D721Med (cell line): ENCODE measurements at regions not wholly inside any gene's neighbourhood (a gene's known extent, or its start where the extent isn't known, plus 50 kb on each side); places are given as distances from the start of the nearest gene placed in this dataset.
"Not testable (repeated sequence)": the region's sequence is repeated elsewhere in the genome, so short reads cannot be mapped to it uniquely, and the experiment has no call there.

ENCODE experiments used
- DNase-seq: peaks from one replicate; pipeline ENCODE4 v3.0.0; 2011; ENCODE audit warnings: low spot score; ENCODE audit not compliant: insufficient read length
- FAIRE-seq: peaks from 2 replicates; lab custom pipeline; 2011; peaks lifted over from hg19 to GRCh38; lab: Jason Lieb, UNC
- TF ChIP-seq, protein P1 (sequence below): IDR thresholded peaks from 2 replicates; pipeline ENCODE4 v1.5.1; 2012; ENCODE audit warnings: mild to moderate bottlenecking, control low read depth; ENCODE audit not compliant: insufficient read depth; ENCODE audit errors: missing control alignments

DNA sequence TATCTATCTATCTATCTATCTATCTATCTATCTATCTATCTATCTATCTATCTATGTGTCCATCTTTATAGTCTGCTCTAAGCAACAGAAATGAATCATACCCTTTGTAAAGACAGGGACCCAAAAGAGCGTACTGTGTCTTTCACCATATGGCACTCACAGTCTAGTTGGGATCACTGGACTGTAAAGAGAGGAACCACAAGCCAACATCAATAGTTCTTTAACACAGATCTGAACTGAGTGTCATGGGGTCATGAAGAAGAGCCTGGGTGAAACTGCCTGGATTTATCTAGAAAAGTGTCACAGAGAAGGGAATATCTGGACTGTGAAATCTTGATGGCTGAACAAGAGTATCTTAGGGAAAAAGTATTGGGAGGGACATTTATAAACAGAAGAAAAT lies 619.1 kb upstream of the SOX9 start:
- TF ChIP-seq, protein P1, sequence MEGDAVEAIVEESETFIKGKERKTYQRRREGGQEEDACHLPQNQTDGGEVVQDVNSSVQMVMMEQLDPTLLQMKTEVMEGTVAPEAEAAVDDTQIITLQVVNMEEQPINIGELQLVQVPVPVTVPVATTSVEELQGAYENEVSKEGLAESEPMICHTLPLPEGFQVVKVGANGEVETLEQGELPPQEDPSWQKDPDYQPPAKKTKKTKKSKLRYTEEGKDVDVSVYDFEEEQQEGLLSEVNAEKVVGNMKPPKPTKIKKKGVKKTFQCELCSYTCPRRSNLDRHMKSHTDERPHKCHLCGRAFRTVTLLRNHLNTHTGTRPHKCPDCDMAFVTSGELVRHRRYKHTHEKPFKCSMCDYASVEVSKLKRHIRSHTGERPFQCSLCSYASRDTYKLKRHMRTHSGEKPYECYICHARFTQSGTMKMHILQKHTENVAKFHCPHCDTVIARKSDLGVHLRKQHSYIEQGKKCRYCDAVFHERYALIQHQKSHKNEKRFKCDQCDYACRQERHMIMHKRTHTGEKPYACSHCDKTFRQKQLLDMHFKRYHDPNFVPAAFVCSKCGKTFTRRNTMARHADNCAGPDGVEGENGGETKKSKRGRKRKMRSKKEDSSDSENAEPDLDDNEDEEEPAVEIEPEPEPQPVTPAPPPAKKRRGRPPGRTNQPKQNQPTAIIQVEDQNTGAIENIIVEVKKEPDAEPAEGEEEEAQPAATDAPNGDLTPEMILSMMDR, result no peak
- no peak for DNase-seq
- FAIRE-seq, result no peak

DNA sequence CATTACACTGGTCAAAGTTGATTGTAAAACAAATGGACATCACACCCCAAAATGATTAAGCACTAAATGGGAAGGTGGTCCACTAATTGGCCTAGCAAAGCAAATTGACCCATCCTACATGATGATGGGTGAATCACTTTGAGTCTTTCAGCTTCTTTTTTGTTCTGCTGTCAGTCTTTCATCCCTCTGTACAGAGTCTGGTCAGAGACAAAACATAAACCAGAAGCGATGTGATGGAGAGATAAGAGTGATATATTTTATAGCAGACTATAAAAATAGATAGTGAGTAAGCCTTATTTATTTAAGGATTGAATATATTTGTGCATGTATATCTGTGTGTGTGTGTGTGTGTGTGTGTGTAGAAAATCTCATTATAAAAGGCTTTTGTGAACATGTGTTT lies 618.4 kb upstream of the SOX9 start:
- FAIRE-seq (no peak), DNase-seq (no peak)
- TF ChIP-seq, protein P1, result no peak

DNA sequence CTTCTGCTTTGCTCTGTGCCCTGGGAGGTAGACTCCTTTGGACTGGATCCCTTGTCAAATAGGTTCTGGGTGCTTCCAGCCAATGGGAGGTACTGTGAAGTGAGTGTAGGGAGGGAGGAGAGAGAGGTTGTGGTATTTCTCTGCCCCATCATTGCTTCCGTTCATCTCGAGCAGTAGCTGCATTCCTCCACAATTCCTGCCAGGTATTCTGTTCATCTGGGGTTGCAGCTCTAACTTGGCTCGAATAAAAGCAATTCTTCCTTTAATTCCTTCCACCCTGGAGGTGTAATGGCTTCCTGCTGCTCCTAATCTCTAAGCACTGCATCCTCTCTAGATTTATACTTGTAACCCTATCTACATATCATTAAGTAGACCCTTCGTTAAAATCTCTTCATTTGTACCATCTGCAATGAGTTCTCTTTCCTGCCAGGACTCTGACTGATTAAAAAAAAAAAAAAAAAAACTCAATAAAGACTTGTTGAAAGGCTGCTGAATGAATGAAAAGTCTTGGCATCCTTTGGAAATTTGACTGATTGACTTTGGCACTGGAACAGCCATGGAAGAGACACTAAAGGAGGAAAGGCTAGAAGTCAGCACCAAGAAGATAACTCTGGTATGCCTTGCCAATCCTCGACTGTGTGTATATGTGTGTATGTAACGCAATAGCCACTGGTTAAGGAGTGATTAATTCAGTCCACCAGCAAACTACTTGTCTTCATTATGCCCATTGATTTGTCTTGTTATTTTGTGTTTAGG lies 616.9 kb upstream of the SOX9 start:
- TF ChIP-seq, protein P1, result no peak
- FAIRE-seq (no peak), DNase-seq (no peak)

DNA sequence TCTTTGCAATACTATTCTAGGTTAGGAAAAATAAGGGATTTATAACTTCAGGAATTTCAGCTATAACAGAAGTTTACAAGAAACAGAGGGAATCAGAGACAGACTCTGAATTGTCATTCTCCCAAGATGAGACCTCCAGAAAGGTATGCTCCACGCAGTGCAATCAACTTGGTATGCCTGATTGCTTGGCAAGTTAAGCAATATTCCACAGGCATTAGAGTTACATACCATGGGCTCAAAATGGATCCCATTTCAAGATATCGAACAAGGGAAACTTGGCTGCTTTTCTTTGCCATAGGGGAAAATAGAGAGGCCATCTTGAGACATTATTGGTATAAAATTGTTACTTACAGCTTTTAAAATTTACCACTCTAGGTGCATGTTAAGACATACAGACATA lies 615.6 kb upstream of the SOX9 start:
- TF ChIP-seq, protein P1, result no peak
- no peak for FAIRE-seq
- no peak for DNase-seq

DNA sequence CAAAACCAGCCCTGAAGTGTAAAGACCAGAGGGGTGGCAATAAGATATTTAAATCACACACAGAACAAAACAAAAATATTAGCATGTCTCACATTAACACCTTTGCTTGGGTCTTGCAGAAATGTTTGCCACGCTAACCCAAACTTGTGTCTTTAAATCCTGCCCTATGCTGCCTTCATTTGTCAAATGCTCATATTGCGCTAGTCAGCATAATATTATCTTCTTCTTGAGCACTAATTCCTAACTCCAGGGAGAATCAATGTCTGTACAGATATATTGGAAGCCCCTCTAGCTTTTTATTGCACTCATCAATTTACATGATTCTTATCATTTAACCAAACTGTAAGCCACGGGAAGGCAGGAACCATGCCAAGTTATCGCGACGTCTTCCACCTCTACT lies 614.8 kb upstream of the SOX9 start:
- TF ChIP-seq, protein P1, result no peak
- DNase-seq (no peak), FAIRE-seq (no peak)

DNA sequence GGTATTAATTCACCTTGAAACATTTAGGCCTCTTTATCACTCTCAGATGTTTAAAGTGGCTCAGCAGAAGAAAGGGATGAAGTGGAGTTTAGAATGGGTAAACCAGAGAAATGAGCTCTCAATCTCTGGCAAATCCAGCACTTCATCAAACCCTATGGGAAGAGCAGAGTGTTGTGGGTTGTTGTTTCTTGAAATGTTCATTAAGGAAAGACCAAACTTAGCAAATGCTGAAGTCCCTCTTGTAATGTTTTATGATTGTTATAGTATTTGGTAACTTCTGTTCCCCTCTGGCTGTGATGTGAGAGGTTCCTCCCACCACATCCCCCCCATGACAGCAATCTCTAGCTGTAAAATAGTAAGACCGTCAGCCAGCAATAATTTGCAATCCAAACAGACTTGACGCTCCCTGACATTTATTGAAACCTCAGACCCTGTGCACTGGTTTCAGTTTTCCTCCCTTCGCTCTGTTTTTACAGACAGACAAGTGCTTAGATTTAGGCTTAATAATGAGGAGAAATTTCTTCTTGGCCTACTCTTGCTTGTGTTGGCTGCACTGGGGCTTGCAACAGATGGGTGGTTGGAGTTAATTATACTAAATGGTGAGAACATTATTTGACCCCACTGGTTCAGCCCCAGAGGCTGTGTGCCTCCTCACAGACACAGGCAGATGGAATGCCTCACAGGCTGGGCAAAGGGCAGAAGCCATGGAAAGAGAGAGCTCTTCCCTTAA lies 609.4 kb upstream of the SOX9 start:
- DNase-seq (no peak), FAIRE-seq (no peak)
- TF ChIP-seq, protein P1, result no peak

DNA sequence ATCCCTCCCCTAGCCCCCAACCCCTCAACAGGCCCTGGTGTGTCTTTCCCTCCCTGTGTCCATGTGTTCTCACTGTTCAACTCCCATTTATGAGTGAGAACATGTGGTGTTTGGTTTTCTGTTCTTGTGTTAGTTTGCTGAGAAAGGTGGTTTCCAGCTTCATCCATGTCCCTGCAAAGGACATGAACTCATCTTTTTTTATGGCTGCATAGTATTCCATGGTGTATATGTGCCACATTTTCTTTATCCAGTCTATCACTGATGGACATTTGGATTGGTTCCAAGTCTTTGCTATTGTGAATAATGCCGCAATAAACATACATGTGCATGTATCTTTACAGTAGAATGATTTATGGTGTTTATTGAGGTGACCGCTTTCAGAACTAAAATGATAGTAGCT lies 607.1 kb upstream of the SOX9 start:
- not testable (repeated sequence) for DNase-seq, FAIRE-seq
